Heart left ventricle (tissue), 16 donors: ENCODE measurements at regions not wholly inside any gene's neighbourhood (a gene's known extent, or its start where the extent isn't known, plus 50 kb on each side); places are given as distances from the start of the nearest gene placed in this dataset.
"Not testable (repeated sequence)": the region's sequence is repeated elsewhere in the genome, so short reads cannot be mapped to it uniquely, and the experiment has no call there.

ENCODE experiments used
- ATAC-seq, 4 donors: fragments of 200-7000 bp; cut with Tn5 transposase; one replicate each; pipeline ENCODE4 v1.9.1; 2020 to 2022; ENCODE audit warnings: moderate library complexity in 4 of 4, mild to moderate bottlenecking in 3 of 4, moderate number of reproducible peaks in 1 of 4
- DNase-seq, 5 donors: peaks; one replicate each; pipeline ENCODE4 v3.0.0-alpha.2; 2020
- H3K27ac ChIP-seq, 12 donors: fragments of 200-600 bp; sonication (generic) in 4 of 12; one replicate each; pipeline versions ENCODE4 v1.5.0 to v1.8.0; 2016 to 2022; ENCODE audit warnings: mild to moderate bottlenecking in 2 of 12
- H3K27me3 ChIP-seq, 9 donors: fragments of 200-600 bp; sonication (generic) in 2 of 9; one replicate each; pipeline versions ENCODE4 v1.5.1 to v1.8.0; 2016 to 2022; ENCODE audit warnings: mild to moderate bottlenecking in 3 of 9
- H3K36me3 ChIP-seq, 9 donors: fragments of 200-600 bp; sonication (generic) in 2 of 9; one replicate each; pipeline versions ENCODE4 v1.5.0 to v1.8.0; 2018 to 2022; ENCODE audit warnings: mild to moderate bottlenecking in 2 of 9
- H3K4me1 ChIP-seq, 12 donors: fragments of 200-600 bp; sonication (generic) in 4 of 12; one replicate each; pipeline versions ENCODE4 v1.5.0 to v1.8.0; 2016 to 2022; ENCODE audit warnings: mild to moderate bottlenecking in 3 of 12
- H3K4me3 ChIP-seq, 12 donors: fragments of 200-600 bp; sonication (generic) in 4 of 12; one replicate each; pipeline versions ENCODE4 v1.5.0 to v1.8.0; 2017 to 2022; ENCODE audit warnings: mild to moderate bottlenecking in 9 of 12, moderate library complexity in 4 of 12
- H3K9me3 ChIP-seq, 12 donors: fragments of 200-600 bp; sonication (generic) in 4 of 12; one replicate each; pipeline versions ENCODE4 v1.5.0 to v1.8.0; 2016 to 2022; ENCODE audit warnings: mild to moderate bottlenecking in 1 of 12
- CTCF ChIP-seq, 12 donors: fragments of 200-600 bp; sonication (generic) in 4 of 12; IDR thresholded peaks; one replicate each; pipeline versions ENCODE4 v1.5.0 to v1.8.0; 2018 to 2022; ENCODE audit warnings: antibody characterized with exemption in 12 of 12, mild to moderate bottlenecking in 5 of 12
- POLR2A ChIP-seq, 2 donors: fragments of 450-650 bp; IDR thresholded peaks; one replicate each; pipeline ENCODE4 v1.6.1; 2017; ENCODE audit warnings: antibody characterized with exemption in 2 of 2, mild to moderate bottlenecking in 2 of 2, moderate library complexity in 2 of 2
- WGBS, 4 donors: extraction: QIAGEN DNeasy Blood & Tissue Kit in 2 of 4; methylation state at CpG; one replicate each; pipeline versions ENCODE4 v1.1.5 to v1.1.7; 2013 to 2018; 5-methylcytosine and 5-hydroxymethylcytosine counted together
- intact Hi-C, 10 donors: fragments of 100-400 bp; cut with DNase I; formaldehyde crosslinking; loops; one replicate each; pipeline versions ENCODE4 v1.11.1 to v1.14.2; 2022
- donor health status: ischemic (EF 13 %, LVEDD 7.1; RV severe dilation, severe dysfunction).
- donor health status: healthy with polysubstance abuse.
- donor health status: DM: no; HTN: yes; CAD: no.
- donor health status: DM: no; HTN: no; CAD: no.
- donor health status: ischemic (EF 25% LVEDD 6.9; RV normal size, moderate dysfunction).
- donor health status: ischemic (EF 25% LVEDD 5.7; RV mildly dilated, moderate dysfunction).
- donor health status: healthy.
- donor health status: DM: yes; HTN: yes; CAD: no.
- donor health status: ischemic (EF 35%, LVEDD 5.7; RV mildly dilated, moderate dysfunction).
- donor health status: nonischemic (EF 11% LVEDD 7.7; RV severe dilation, severe dysfunction).
- donor health status: DM: yes; HTN: yes; CAD: no.
- donor health status: PGD.
- donor health status: ischemic (EF 29% LVEDD 5.4; RV normal size, mild dysfunction).
- donor health status: nonischemic (EF 23%, LVEDD 6.1; RV moderate dilation, normal function).

DNA sequence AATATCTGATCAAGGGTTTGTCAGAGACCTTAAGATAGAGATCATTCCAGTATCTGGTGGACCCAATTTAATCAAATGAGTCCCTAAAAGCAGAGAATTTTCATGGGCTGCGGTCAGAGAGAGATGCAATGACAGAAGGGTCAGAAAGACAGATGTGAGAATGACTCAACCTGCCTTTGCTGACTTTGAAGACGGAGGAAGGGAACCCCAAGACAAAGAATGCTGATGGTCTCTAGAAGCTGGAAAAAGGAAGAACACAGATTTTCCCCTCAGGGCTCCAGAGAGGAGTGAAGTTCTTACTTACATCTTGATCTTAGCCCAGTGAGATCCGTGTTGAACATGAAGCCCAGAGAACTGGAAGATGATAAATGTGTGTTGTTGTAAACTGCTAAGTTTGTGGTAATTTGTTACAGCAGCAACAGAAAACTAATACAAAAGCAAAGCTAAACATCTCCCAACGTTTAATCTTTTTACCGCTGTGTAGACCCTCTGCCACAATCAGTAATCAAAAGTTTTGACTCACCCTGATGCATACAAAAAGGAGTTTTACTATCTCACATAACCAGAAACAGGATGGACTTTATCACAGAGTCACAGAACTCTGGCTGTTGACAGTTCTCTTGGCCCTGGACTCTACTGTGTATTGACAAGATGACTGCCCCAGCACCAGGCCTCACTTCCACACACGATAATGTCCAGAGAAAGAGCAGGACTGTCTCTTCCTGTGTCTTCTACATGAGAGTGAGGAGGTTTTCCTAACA lies 70.2 kb upstream of the MAGEB2 start:
- WGBS, 4 donors: 42 to 52% (median 46%) methylated on average over 6 of the region's 6 CpGs
- TF ChIP-seq CTCF (IDR thresholded peaks at IDR 0.05) (no peak), POLR2A (IDR thresholded peaks at IDR 0.05) (no peak)
- intact Hi-C loops: loop anchor here in 7 of 10 donors (5.0 to 10.0 kb wide), 3 partner anchors 357 to 362 kb away; no protein-coding TSS in a partner anchor

GRCh38 chrX:30147996-30148643 lies 67.2 kb upstream of the MAGEB2 start:
- H3K27me3 ChIP-seq: no peaks in the 10 kb centered on the region
- WGBS, 4 donors: 72 to 88% (median 83%) methylated on average over 10 to 16 of the region's 16 CpGs
- intact Hi-C loops: loop anchor here in 5 of 10 donors (10.0 kb wide), 1 partner anchor 357 kb away; no protein-coding TSS in a partner anchor

More for the DNA sequence above, 70.2 kb upstream of the MAGEB2 start:
- H3K36me3 ChIP-seq: no peaks in the 10 kb centered on the region
- no peak for DNase-seq
- H3K9me3 ChIP-seq: no peaks in the 10 kb centered on the region
- H3K27me3 ChIP-seq: no peaks in the 10 kb centered on the region
- no peak overlapping the region for H3K4me3 ChIP-seq
- no peak overlapping the region for H3K27ac ChIP-seq
- ATAC-seq: no peak
- no peaks in the 10 kb centered on the region for H3K4me1 ChIP-seq

GRCh38 chrX:30149206-30149605 lies 66.2 kb upstream of the MAGEB2 start:
- H3K27ac ChIP-seq, H3K36me3 ChIP-seq, H3K4me1 ChIP-seq, H3K4me3 ChIP-seq, DNase-seq, H3K9me3 ChIP-seq, H3K27me3 ChIP-seq, ATAC-seq: not testable (repeated sequence)
- WGBS, 4 donors: 69 to 74% (median 71%) methylated on average over 6 of the region's 6 CpGs
- intact Hi-C loops: loop anchor here in 5 of 10 donors (10.0 kb wide), 1 partner anchor 356 kb away; no protein-coding TSS in a partner anchor

More at GRCh38 chrX:30147996-30148643, 67.2 kb upstream of the MAGEB2 start:
- TF ChIP-seq CTCF (IDR thresholded peaks at IDR 0.05) (no peak), POLR2A (IDR thresholded peaks at IDR 0.05) (no peak)
- no peak overlapping the region for H3K4me3 ChIP-seq
- H3K4me1 ChIP-seq: no peaks in the 10 kb centered on the region
- no peak for ATAC-seq
- no peaks in the 10 kb centered on the region for H3K9me3 ChIP-seq
- no peak for DNase-seq
- H3K36me3 ChIP-seq: no peaks in the 10 kb centered on the region
- H3K27ac ChIP-seq: no peak overlapping the region

- intact Hi-C loops: no loop called here
- Histone ChIP-seq H3K4me3 (no peak overlapping the region), H3K27me3 (no peaks in the 10 kb centered on the region), H3K27ac (no peak overlapping the region), H3K36me3 (no peaks in the 10 kb centered on the region), H3K9me3 (no peaks in the 10 kb centered on the region), H3K4me1 (no peaks in the 10 kb centered on the region)
- TF ChIP-seq POLR2A (IDR thresholded peaks at IDR 0.05): no peak
- no peak for TF ChIP-seq CTCF (IDR thresholded peaks at IDR 0.05)
- 66 to 78% (median 75%) methylated on average over 4 to 6 of the region's 6 CpGs for WGBS, 4 donors
- ATAC-seq (no peak), DNase-seq (no peak)
These were observed 65.0 kb upstream of the MAGEB2 start for GRCh38 chrX:30150196-30150895.
